Dendritic cell treated with granulocyte-macrophage colony-stimulating factor and Interleukin-4, amounts not matched to agents 40 ng/mL and 50 ng/mL, for 4 days (primary cell): ENCODE measurements at regions not wholly inside any gene's neighbourhood (a gene's known extent, or its start where the extent isn't known, plus 50 kb on each side); places are given as distances from the start of the nearest gene placed in this dataset.

ENCODE experiments used
- H3K27ac Mint-ChIP-seq: one replicate; pipeline ENCODE4 v1.8.0; 2022; ENCODE audit warnings: mild to moderate bottlenecking, mixed read lengths
- H3K27me3 Mint-ChIP-seq: one replicate; pipeline ENCODE4 v1.8.0; 2022; ENCODE audit warnings: mild to moderate bottlenecking, mixed read lengths
- H3K36me3 Mint-ChIP-seq: one replicate; pipeline ENCODE4 v1.8.0; 2022; ENCODE audit warnings: low read depth, mixed read lengths
- H3K4me1 Mint-ChIP-seq: one replicate; pipeline ENCODE4 v1.8.0; 2022; ENCODE audit warnings: low read depth, mixed read lengths
- H3K4me3 Mint-ChIP-seq: one replicate; pipeline ENCODE4 v1.8.0; 2022; ENCODE audit warnings: mild to moderate bottlenecking, moderate library complexity, mixed read lengths
- H3K9me3 Mint-ChIP-seq: one replicate; pipeline ENCODE4 v1.8.0; 2022; ENCODE audit warnings: mixed read lengths
- intact Hi-C: fragments of 100-400 bp; cut with micrococcal nuclease; formaldehyde crosslinking; loops from one replicate; pipeline ENCODE4 v1.15.0; 2022

- Mint-ChIP-seq H3K27ac (no peak overlapping the region), H3K36me3 (no peaks in the 10 kb centered on the region), H3K9me3 (no peaks in the 10 kb centered on the region), H3K4me1 (no peaks in the 10 kb centered on the region), H3K27me3 (no peaks in the 10 kb centered on the region), H3K4me3 (no peak overlapping the region)
- intact Hi-C loops, result no loop called here
These were observed 174.1 kb upstream of the RFX3 start for GRCh38 chr9:3699883-3700282.

GRCh38 chr9:3698531-3698930 lies 172.7 kb upstream of the RFX3 start:
- Mint-ChIP-seq H3K36me3 (no peaks in the 10 kb centered on the region), H3K27me3 (no peaks in the 10 kb centered on the region), H3K4me1 (no peaks in the 10 kb centered on the region), H3K27ac (no peak overlapping the region), H3K9me3 (no peaks in the 10 kb centered on the region), H3K4me3 (no peak overlapping the region)
- intact Hi-C loops, result no loop called here

DNA sequence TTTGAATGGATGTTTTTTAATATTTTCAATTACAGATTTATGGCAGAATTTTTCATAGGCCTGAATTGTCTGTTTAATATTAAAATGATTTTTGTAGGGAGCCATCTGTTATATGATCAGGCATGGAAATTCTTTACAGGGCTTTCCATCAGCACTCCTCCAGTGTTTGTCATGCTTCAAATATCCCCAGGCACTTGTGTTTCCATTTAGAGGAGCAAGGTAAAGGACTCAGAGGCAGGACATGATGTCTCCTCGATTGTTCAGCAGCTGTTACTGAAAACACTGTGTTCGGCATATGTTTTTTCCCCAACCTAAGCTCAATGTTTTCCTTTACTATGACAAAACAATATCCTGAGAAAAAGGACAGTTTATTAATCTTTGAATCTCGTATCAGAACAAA lies 172.3 kb upstream of the RFX3 start:
- H3K27ac Mint-ChIP-seq, result no peak overlapping the region
- no peaks in the 10 kb centered on the region for H3K27me3 Mint-ChIP-seq
- no peak overlapping the region for H3K4me3 Mint-ChIP-seq
- no peaks in the 10 kb centered on the region for H3K36me3 Mint-ChIP-seq
- H3K9me3 Mint-ChIP-seq, result no peaks in the 10 kb centered on the region
- intact Hi-C loops, result no loop called here
- no peaks in the 10 kb centered on the region for H3K4me1 Mint-ChIP-seq

- H3K9me3 Mint-ChIP-seq, result no peaks in the 10 kb centered on the region
- H3K36me3 Mint-ChIP-seq, result no peaks in the 10 kb centered on the region
- intact Hi-C loops, result no loop called here
- H3K4me3 Mint-ChIP-seq, result no peak overlapping the region
- H3K4me1 Mint-ChIP-seq, result no peaks in the 10 kb centered on the region
- no peaks in the 10 kb centered on the region for H3K27me3 Mint-ChIP-seq
- no peak overlapping the region for H3K27ac Mint-ChIP-seq
These were observed 170.6 kb upstream of the RFX3 start for GRCh38 chr9:3696368-3696767.

DNA sequence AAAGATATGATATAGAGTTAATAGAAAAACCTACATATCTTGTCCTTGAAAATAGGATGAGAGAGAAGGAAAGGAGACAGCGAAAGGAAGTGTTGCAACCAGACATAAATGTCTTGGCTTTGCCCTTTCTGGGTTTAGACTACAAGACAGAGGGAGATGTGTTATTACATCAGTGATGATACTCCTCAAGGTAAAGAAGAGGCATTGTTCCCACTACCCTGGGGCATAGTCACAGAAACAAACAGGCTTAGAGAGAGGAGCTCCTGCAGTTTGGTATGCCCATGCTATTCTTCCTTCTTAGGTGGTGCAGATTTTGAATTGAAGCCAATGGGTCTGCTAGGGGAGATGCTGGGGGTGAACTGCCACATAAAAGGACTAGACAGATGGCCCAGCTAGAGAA lies 166.8 kb upstream of the RFX3 start:
- no peaks in the 10 kb centered on the region for H3K4me1 Mint-ChIP-seq
- no peak overlapping the region for H3K4me3 Mint-ChIP-seq
- intact Hi-C loops, result no loop called here
- H3K9me3 Mint-ChIP-seq, result no peaks in the 10 kb centered on the region
- no peaks in the 10 kb centered on the region for H3K27me3 Mint-ChIP-seq
- no peaks in the 10 kb centered on the region for H3K36me3 Mint-ChIP-seq
- no peak overlapping the region for H3K27ac Mint-ChIP-seq

DNA sequence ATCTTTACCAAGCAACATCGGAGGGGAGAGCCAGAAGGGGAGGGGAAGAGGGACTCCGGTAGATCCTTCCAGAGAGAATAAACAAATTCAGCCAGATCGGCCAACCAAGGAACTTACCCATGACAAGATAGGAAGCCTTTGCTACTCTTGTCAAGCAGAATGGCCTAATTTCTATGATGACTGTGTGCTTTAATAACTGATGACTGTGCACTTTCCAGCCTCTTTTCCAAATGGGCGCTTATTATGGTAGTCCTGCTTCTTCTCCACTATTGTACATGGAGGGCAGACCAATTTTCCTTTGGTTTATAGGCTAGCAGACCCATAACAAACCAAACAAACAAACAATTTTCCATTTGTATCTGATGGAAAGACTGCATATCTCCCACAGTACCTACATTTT lies 163.8 kb upstream of the RFX3 start:
- intact Hi-C loops, result no loop called here
- Mint-ChIP-seq H3K9me3 (no peaks in the 10 kb centered on the region), H3K4me3 (no peak overlapping the region), H3K36me3 (no peaks in the 10 kb centered on the region), H3K27ac (no peak overlapping the region), H3K4me1 (no peaks in the 10 kb centered on the region), H3K27me3 (no peaks in the 10 kb centered on the region)

- Mint-ChIP-seq H3K9me3 (no peaks in the 10 kb centered on the region), H3K36me3 (no peaks in the 10 kb centered on the region), H3K27ac (no peak overlapping the region), H3K4me1 (no peaks in the 10 kb centered on the region), H3K4me3 (no peak overlapping the region), H3K27me3 (no peaks in the 10 kb centered on the region)
- intact Hi-C loops, result no loop called here
These were observed 161.3 kb upstream of the RFX3 start for GRCh38 chr9:3687145-3687544.

- Mint-ChIP-seq H3K27ac (no peak overlapping the region), H3K4me1 (no peaks in the 10 kb centered on the region), H3K4me3 (no peak overlapping the region), H3K36me3 (no peaks in the 10 kb centered on the region), H3K9me3 (no peaks in the 10 kb centered on the region), H3K27me3 (no peaks in the 10 kb centered on the region)
- intact Hi-C loops, result no loop called here
These were observed 156.4 kb upstream of the RFX3 start for GRCh38 chr9:3682186-3682585.

GRCh38 chr9:3677541-3677940 lies 151.7 kb upstream of the RFX3 start:
- intact Hi-C loops, result no loop called here
- H3K27me3 Mint-ChIP-seq, result no peaks in the 10 kb centered on the region
- no peaks in the 10 kb centered on the region for H3K4me1 Mint-ChIP-seq
- no peaks in the 10 kb centered on the region for H3K9me3 Mint-ChIP-seq
- H3K4me3 Mint-ChIP-seq, result no peak overlapping the region
- no peaks in the 10 kb centered on the region for H3K36me3 Mint-ChIP-seq
- no peak overlapping the region for H3K27ac Mint-ChIP-seq

GRCh38 chr9:3676766-3677165 lies 151.0 kb upstream of the RFX3 start:
- Mint-ChIP-seq H3K9me3 (no peaks in the 10 kb centered on the region), H3K27me3 (no peaks in the 10 kb centered on the region), H3K36me3 (no peaks in the 10 kb centered on the region), H3K4me3 (no peak overlapping the region), H3K27ac (no peak overlapping the region), H3K4me1 (no peaks in the 10 kb centered on the region)
- intact Hi-C loops, result no loop called here

DNA sequence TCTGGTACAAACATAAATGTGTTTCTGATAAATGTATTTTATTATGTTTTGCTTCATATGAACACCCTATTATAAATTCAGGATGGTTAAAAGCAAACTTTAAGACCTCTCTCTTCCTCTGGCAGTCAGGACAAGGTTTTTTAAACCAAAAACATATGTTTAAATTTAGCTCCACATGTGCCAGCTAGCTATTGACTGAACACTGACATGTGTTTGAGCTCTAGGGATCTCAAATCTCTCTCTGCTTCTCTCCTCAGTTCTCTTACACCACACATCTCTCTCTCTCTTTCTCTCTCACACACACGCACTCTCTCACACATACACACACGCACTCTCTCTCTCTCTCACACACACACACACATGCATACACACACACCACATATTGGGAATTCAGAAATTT lies 150.1 kb upstream of the RFX3 start:
- no peaks in the 10 kb centered on the region for H3K36me3 Mint-ChIP-seq
- H3K27ac Mint-ChIP-seq, result no peak overlapping the region
- intact Hi-C loops, result no loop called here
- no peaks in the 10 kb centered on the region for H3K4me1 Mint-ChIP-seq
- H3K4me3 Mint-ChIP-seq, result no peak overlapping the region
- no peaks in the 10 kb centered on the region for H3K27me3 Mint-ChIP-seq
- no peaks in the 10 kb centered on the region for H3K9me3 Mint-ChIP-seq

- Mint-ChIP-seq H3K4me1 (no peaks in the 10 kb centered on the region), H3K4me3 (no peak overlapping the region), H3K27ac (no peak overlapping the region), H3K9me3 (no peaks in the 10 kb centered on the region), H3K36me3 (no peaks in the 10 kb centered on the region), H3K27me3 (no peaks in the 10 kb centered on the region)
- intact Hi-C loops, result no loop called here
These were observed 148.8 kb upstream of the RFX3 start for GRCh38 chr9:3674561-3674960.

DNA sequence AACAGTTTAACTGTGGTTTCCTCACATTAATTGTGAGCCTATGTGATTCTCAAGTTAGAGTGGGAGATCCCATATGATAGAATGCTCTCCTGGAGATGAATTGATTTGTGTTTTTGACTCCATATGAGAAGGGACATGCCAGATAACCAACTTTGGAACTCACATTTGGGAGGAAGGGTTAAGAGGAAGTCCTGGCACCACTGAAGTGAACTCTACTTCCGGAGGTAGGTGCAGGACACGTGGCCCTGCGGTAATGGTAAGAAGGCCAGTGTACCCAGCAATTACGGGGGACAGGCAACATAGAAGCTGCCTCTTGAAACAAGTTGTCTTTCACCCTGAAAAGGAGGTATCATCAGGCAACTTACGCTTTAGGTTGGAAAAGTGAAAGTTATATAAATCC lies 146.6 kb upstream of the RFX3 start:
- Mint-ChIP-seq H3K27ac (no peak overlapping the region), H3K9me3 (no peaks in the 10 kb centered on the region), H3K27me3 (no peaks in the 10 kb centered on the region), H3K4me3 (no peak overlapping the region), H3K4me1 (no peaks in the 10 kb centered on the region), H3K36me3 (no peaks in the 10 kb centered on the region)
- intact Hi-C loops, result no loop called here

DNA sequence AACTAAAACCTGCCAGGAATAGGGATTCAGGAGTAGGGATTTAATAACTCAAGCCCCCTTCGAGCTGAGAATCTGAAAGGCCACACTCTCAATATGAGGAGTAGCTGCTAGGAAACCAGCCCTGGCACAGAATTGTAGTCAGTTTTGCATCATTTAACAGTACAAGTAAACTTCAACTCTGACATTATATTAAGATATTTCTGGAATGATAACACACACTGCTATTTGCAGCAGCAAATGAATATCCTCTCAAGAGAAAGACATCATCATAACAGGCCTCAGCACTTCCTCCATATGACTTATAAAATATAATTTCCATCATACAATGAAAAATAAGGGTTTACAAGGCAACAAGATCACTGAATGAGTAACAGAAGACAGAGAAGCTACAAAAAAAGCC lies 138.2 kb upstream of the RFX3 start:
- no peak overlapping the region for H3K27ac Mint-ChIP-seq
- H3K4me3 Mint-ChIP-seq, result no peak overlapping the region
- H3K9me3 Mint-ChIP-seq, result no peaks in the 10 kb centered on the region
- no peaks in the 10 kb centered on the region for H3K4me1 Mint-ChIP-seq
- no peaks in the 10 kb centered on the region for H3K27me3 Mint-ChIP-seq
- intact Hi-C loops, result no loop called here
- no peaks in the 10 kb centered on the region for H3K36me3 Mint-ChIP-seq

- intact Hi-C loops, result no loop called here
These were observed 136.9 kb upstream of the RFX3 start for GRCh38 chr9:3662671-3663070.

DNA sequence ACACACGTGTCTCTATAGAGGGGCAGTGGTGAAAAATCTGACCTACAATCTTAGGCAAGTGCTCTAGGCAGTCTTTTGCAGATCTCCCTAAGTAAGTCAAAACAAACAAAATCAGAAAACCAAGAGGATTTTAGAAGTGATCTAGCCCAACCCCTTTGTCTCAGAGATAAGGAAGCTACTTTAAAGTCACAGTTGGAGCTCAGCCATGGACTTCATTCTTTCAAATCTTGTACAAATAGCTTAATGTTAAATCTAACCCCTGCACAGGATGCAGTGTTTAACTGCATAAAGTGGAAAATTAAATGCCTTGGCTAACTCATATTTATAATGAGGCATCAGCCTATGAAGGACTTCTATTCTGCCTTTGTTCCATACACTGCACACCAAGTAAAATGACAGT lies 135.1 kb upstream of the RFX3 start:
- H3K4me3 Mint-ChIP-seq, result no peak overlapping the region
- H3K4me1 Mint-ChIP-seq, result no peaks in the 10 kb centered on the region
- no peaks in the 10 kb centered on the region for H3K27me3 Mint-ChIP-seq
- H3K36me3 Mint-ChIP-seq, result no peaks in the 10 kb centered on the region
- intact Hi-C loops, result no loop called here
- no peak overlapping the region for H3K27ac Mint-ChIP-seq
- H3K9me3 Mint-ChIP-seq, result peaks cover 5% of the 10 kb centered on the region

More at GRCh38 chr9:3662671-3663070, 136.9 kb upstream of the RFX3 start:
- Mint-ChIP-seq H3K27me3 (no peaks in the 10 kb centered on the region), H3K9me3 (peaks cover 3% of the 10 kb centered on the region), H3K4me3 (no peak overlapping the region), H3K36me3 (no peaks in the 10 kb centered on the region), H3K4me1 (no peaks in the 10 kb centered on the region), H3K27ac (no peak overlapping the region)
